MM.1S (cell line): ENCODE measurements at regions not wholly inside any gene's neighbourhood (a gene's known extent, or its start where the extent isn't known, plus 50 kb on each side); places are given as distances from the start of the nearest gene placed in this dataset.

ENCODE experiments used
- DNase-seq: peaks from one replicate; pipeline ENCODE4 v3.0.0-alpha.2; 2015
- H2AFZ ChIP-seq: fragments of 300-600 bp; sonication (generic); 2 replicates; pipeline ENCODE4 v1.6.0; 2016; ENCODE audit warnings: antibody characterized with exemption, low read length
- H3F3A ChIP-seq: fragments of 300-600 bp; sonication (generic); 2 replicates; pipeline ENCODE4 v1.6.1; 2016; ENCODE audit warnings: mild to moderate bottlenecking, antibody characterized with exemption, low read length, moderate library complexity, mixed read lengths; ENCODE audit not compliant: insufficient read depth
- H3K27ac ChIP-seq: fragments of 300-600 bp; sonication (generic); 2 replicates; pipeline ENCODE4 v1.5.1; 2016; ENCODE audit warnings: mild to moderate bottlenecking, low read length
- H3K27me3 ChIP-seq: fragments of 300-600 bp; sonication (generic); replicated peaks from 2 replicates; pipeline ENCODE4 v1.6.0; 2016; ENCODE audit warnings: low read length; ENCODE audit not compliant: insufficient read depth
- H3K36me3 ChIP-seq: fragments of 300-600 bp; sonication (generic); replicated peaks from 2 replicates; pipeline ENCODE4 v1.6.1; 2016; ENCODE audit warnings: mild to moderate bottlenecking, low read length, mixed read lengths; ENCODE audit not compliant: insufficient read depth
- H3K4me1 ChIP-seq: fragments of 300-600 bp; sonication (generic); 2 replicates; pipeline ENCODE4 v1.6.1; 2016; ENCODE audit warnings: low read length, mixed read lengths
- H3K4me2 ChIP-seq: fragments of 300-600 bp; sonication (generic); 2 replicates; pipeline ENCODE4 v1.6.0; 2016; ENCODE audit warnings: low read depth, low read length
- H3K4me3 ChIP-seq: fragments of 300-600 bp; sonication (generic); 2 replicates; pipeline ENCODE4 v1.5.1; 2016; ENCODE audit warnings: low read length, mixed read lengths
- H3K79me2 ChIP-seq: fragments of 300-600 bp; sonication (generic); 2 replicates; pipeline ENCODE4 v1.6.1; 2016; ENCODE audit warnings: mixed run types, low read length, mixed read lengths
- H3K9ac ChIP-seq: fragments of 300-600 bp; sonication (generic); 2 replicates; pipeline ENCODE4 v1.6.1; 2016; ENCODE audit warnings: low read length, mixed read lengths
- H3K9me2 ChIP-seq: fragments of 300-600 bp; sonication (generic); replicated peaks from 2 replicates; pipeline ENCODE4 v1.6.1; 2016; ENCODE audit warnings: mild to moderate bottlenecking, low read length, mixed read lengths; ENCODE audit not compliant: insufficient read depth
- H3K9me3 ChIP-seq: fragments of 300-600 bp; sonication (generic); replicated peaks from 2 replicates; pipeline ENCODE4 v1.6.1; 2016; ENCODE audit warnings: mild to moderate bottlenecking, low read length, mixed read lengths; ENCODE audit not compliant: insufficient read depth
- H4K20me1 ChIP-seq: fragments of 300-600 bp; sonication (generic); 2 replicates; pipeline ENCODE4 v1.6.1; 2016; ENCODE audit warnings: mild to moderate bottlenecking, low read length, moderate library complexity, mixed read lengths; ENCODE audit not compliant: insufficient read depth
- EZH2 ChIP-seq: fragments of 300-600 bp; sonication (generic); optimal IDR thresholded peaks from 2 replicates; pipeline ENCODE3; 2017; ENCODE audit warnings: low read depth, mild to moderate bottlenecking, antibody characterized with exemption, low read length, mixed read lengths
- EZH2phosphoT487 ChIP-seq: fragments of 300-600 bp; sonication (generic); IDR thresholded peaks from 2 replicates; pipeline ENCODE4 v1.6.1; 2018; ENCODE audit warnings: antibody characterized with exemption, low read length
- TF ChIP-seq, protein P1 (sequence below): fragments of 300-600 bp; sonication (generic); IDR thresholded peaks from 2 replicates; pipeline ENCODE4 v1.5.1; 2016; ENCODE audit warnings: antibody characterized with exemption, low read length, mixed read lengths

DNA sequence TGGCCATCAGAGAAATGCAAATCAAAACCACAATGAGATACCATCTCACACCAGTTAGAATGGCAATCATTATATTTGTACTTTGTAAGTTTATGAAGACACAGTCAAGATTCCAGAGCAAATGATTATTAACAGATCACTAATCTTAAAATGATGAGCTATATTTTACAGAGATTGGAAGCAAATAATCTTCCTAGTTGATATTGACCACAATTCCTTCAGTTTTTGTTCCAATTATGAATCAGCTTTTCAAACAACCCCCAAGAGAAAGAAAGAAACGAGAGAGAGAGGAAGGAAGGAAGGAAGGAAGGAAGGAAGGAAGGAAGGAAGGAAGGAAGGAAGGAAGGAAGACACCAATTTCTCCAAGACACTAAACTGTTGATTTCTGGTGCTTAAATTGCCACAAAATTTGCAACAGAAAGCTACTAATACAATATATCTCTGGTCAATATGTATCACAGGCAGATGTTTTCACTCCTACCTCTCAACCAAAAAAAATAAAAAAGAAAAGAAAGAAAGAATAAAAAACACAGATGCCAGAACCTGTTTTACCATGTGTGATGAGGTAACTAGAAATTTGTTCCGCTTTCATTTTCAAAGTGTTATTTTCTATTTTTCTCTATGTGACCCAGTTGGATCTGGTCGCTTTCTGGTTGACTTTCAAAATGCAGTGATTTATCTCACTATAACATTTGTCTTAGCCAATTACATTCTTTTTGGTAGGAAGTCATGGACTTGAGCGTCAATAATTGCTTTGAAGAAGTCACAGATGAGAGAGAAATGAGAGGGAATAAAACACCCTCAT, 1609.6 kb downstream of the SI start:
- H3K27ac ChIP-seq = no peak overlapping the region
- H3K9me2 ChIP-seq = no peaks in the 10 kb centered on the region
- no peak for DNase-seq
- H4K20me1 ChIP-seq = no peaks in the 10 kb centered on the region
- H3K4me3 ChIP-seq = no peak overlapping the region
- H3K9me3 ChIP-seq = no peaks in the 10 kb centered on the region
- TF ChIP-seq EZH2phosphoT487 = no peak
- no peak for TF ChIP-seq EZH2
- TF ChIP-seq, protein P1, sequence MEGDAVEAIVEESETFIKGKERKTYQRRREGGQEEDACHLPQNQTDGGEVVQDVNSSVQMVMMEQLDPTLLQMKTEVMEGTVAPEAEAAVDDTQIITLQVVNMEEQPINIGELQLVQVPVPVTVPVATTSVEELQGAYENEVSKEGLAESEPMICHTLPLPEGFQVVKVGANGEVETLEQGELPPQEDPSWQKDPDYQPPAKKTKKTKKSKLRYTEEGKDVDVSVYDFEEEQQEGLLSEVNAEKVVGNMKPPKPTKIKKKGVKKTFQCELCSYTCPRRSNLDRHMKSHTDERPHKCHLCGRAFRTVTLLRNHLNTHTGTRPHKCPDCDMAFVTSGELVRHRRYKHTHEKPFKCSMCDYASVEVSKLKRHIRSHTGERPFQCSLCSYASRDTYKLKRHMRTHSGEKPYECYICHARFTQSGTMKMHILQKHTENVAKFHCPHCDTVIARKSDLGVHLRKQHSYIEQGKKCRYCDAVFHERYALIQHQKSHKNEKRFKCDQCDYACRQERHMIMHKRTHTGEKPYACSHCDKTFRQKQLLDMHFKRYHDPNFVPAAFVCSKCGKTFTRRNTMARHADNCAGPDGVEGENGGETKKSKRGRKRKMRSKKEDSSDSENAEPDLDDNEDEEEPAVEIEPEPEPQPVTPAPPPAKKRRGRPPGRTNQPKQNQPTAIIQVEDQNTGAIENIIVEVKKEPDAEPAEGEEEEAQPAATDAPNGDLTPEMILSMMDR = no peak
- no peaks in the 10 kb centered on the region for H3K79me2 ChIP-seq
- H3K36me3 ChIP-seq = no peaks in the 10 kb centered on the region
- no peak overlapping the region for H3K4me2 ChIP-seq
- H3F3A ChIP-seq = no peaks in the 10 kb centered on the region
- no peaks in the 10 kb centered on the region for H3K4me1 ChIP-seq
- H3K9ac ChIP-seq = no peak overlapping the region
- no peaks in the 10 kb centered on the region for H3K27me3 ChIP-seq
- H2AFZ ChIP-seq = no peak overlapping the region

DNA sequence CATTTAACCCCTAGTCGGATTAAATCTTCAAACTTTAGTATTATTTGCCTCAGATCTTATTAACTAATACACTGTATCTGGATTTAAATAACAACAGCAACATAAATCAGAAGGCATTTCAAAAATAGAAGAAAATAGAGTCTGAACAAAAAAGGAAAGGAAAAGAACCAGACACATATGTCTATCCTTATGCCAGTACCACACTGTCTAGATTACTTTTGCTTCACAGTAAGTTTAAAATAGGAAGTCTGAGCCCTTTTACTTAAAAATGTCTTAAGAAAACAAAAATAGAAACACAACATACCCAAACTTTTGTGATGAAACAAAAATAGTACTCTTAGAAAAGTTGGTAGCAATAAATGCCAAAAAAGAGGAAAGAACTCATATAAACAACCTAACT, 1615.8 kb downstream of the SI start:
- no peak overlapping the region for H3K4me2 ChIP-seq
- H2AFZ ChIP-seq = no peak overlapping the region

DNA sequence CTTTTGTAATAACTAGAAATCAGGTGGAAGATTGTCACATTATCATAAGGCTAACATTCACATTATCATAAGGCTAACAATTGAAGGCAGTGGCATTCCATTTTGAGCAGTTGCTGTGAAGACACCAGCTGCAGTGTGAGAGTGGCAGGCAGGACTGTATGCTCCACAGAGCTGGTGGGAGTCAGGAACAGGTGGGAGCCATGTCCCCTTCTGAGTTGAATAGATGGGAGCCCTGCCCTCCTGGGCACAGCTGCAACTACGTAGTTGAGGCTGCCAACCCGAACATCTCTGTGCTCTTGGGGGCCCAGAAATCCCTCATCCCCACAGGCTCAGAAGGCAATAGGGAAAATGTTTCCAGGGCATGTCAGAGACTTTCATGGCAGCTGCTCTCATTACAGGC, 1627.6 kb downstream of the SI start:
- Histone ChIP-seq H3K9me2 (no peaks in the 10 kb centered on the region), H2AFZ (no peak overlapping the region), H4K20me1 (no peaks in the 10 kb centered on the region), H3K36me3 (no peaks in the 10 kb centered on the region), H3K79me2 (no peaks in the 10 kb centered on the region), H3K4me1 (no peaks in the 10 kb centered on the region), H3K4me3 (no peak overlapping the region), H3K9me3 (no peaks in the 10 kb centered on the region), H3K27me3 (no peaks in the 10 kb centered on the region), H3K4me2 (no peak overlapping the region), H3F3A (no peaks in the 10 kb centered on the region), H3K9ac (no peak overlapping the region), H3K27ac (no peak overlapping the region)
- DNase-seq = no peak
- TF ChIP-seq EZH2 = no peak
- no peak for TF ChIP-seq EZH2phosphoT487
- TF ChIP-seq, protein P1 = no peak

More for the DNA sequence above, 1615.8 kb downstream of the SI start:
- Histone ChIP-seq H3K9ac (no peak overlapping the region), H3K27ac (no peak overlapping the region), H3F3A (no peaks in the 10 kb centered on the region), H3K9me2 (no peaks in the 10 kb centered on the region), H3K9me3 (no peaks in the 10 kb centered on the region), H3K27me3 (no peaks in the 10 kb centered on the region), H3K4me1 (no peaks in the 10 kb centered on the region), H3K4me3 (no peak overlapping the region), H3K79me2 (no peaks in the 10 kb centered on the region), H4K20me1 (no peaks in the 10 kb centered on the region), H3K36me3 (no peaks in the 10 kb centered on the region)
- peak; percentile 21 for DNase-seq
- TF ChIP-seq, protein P1 = no peak
- no peak for TF ChIP-seq EZH2phosphoT487
- TF ChIP-seq EZH2 = no peak
